Liver (tissue), 8 donors: ENCODE measurements at regions not wholly inside any gene's neighbourhood (a gene's known extent, or its start where the extent isn't known, plus 50 kb on each side); places are given as distances from the start of the nearest gene placed in this dataset.

ENCODE experiments used
- DNase-seq: peaks from one replicate; pipeline ENCODE4 v3.0.0-alpha.2; 2017; ENCODE audit warnings: low spot score
- H3K27ac ChIP-seq, 2 donors: one replicate each; pipeline ENCODE4 v1.7.0; 2013; ENCODE audit warnings: inconsistent platforms in 2 of 2, low read length in 2 of 2, control low read depth in 1 of 2, low read depth in 1 of 2, mild to moderate bottlenecking in 1 of 2
- H3K27me3 ChIP-seq, 4 donors: one replicate each; pipeline versions ENCODE4 v1.6.1 to v1.7.0; 2013; ENCODE audit warnings: low read length in 3 of 4, inconsistent platforms in 1 of 4, mild to moderate bottlenecking in 1 of 4, moderate library complexity in 1 of 4; ENCODE audit not compliant: control insufficient read depth in 4 of 4, insufficient read depth in 4 of 4
- H3K36me3 ChIP-seq, 4 donors: one replicate each; pipeline versions ENCODE4 v1.6.1 to v1.7.0; 2013; ENCODE audit warnings: low read length in 3 of 4, mild to moderate bottlenecking in 3 of 4, low read depth in 1 of 4, moderate library complexity in 1 of 4; ENCODE audit not compliant: control insufficient read depth in 4 of 4, insufficient read depth in 3 of 4
- H3K4me1 ChIP-seq, 4 donors: one replicate each; pipeline versions ENCODE4 v1.6.1 to v1.7.0; 2013; ENCODE audit warnings: low read length in 3 of 4, mild to moderate bottlenecking in 3 of 4, moderate library complexity in 1 of 4; ENCODE audit not compliant: control insufficient read depth in 4 of 4, insufficient read depth in 4 of 4
- H3K4me3 ChIP-seq, 3 donors: one replicate each; pipeline versions ENCODE4 v1.6.1 to v1.7.0; 2013; ENCODE audit warnings: low read length in 3 of 3, control low read depth in 1 of 3, low read depth in 1 of 3, mild to moderate bottlenecking in 1 of 3
- H3K9ac ChIP-seq, 2 donors: one replicate each; pipeline ENCODE4 v1.7.0; 2013; ENCODE audit warnings: low read length in 2 of 2, mild to moderate bottlenecking in 2 of 2, moderate library complexity in 2 of 2, control low read depth in 1 of 2, low read depth in 1 of 2
- H3K9me3 ChIP-seq, 4 donors: one replicate each; pipeline versions ENCODE4 v1.6.1 to v1.7.0; 2013; ENCODE audit warnings: low read length in 3 of 4; ENCODE audit not compliant: control insufficient read depth in 4 of 4
- EGR1 ChIP-seq, 2 donors: IDR thresholded peaks; 2 replicates each; pipeline ENCODE4 v1.6.1; 2016 to 2018; ENCODE audit warnings: antibody characterized with exemption in 2 of 2, low read depth in 2 of 2
- FOXA1 ChIP-seq: IDR thresholded peaks from 2 replicates; pipeline ENCODE4 v1.6.1; 2016; ENCODE audit warnings: antibody characterized with exemption
- FOXA2 ChIP-seq: IDR thresholded peaks from 2 replicates; pipeline ENCODE4 v1.6.1; 2016; ENCODE audit warnings: antibody characterized with exemption
- GABPA ChIP-seq, 2 donors: IDR thresholded peaks in 1 of 2; conservative IDR thresholded peaks in 1 of 2; 2 replicates each; pipeline ENCODE4 v1.6.1; 2016; ENCODE audit warnings: antibody characterized with exemption in 2 of 2, mild to moderate bottlenecking in 1 of 2, moderate library complexity in 1 of 2
- HNF4A ChIP-seq, 2 donors: conservative IDR thresholded peaks; 2 replicates each; pipeline ENCODE4 v1.6.1; 2016; ENCODE audit warnings: antibody characterized with exemption in 2 of 2, mild to moderate bottlenecking in 2 of 2
- HNF4G ChIP-seq: IDR thresholded peaks from 2 replicates; pipeline ENCODE4 v1.6.1; 2016; ENCODE audit warnings: antibody characterized with exemption
- JUND ChIP-seq, 2 donors: IDR thresholded peaks; 2 replicates each; pipeline ENCODE4 v1.6.1; 2016; ENCODE audit warnings: antibody characterized with exemption in 2 of 2
- NR2F2 ChIP-seq: IDR thresholded peaks from 2 replicates; pipeline ENCODE4 v1.6.1; 2016; ENCODE audit warnings: antibody characterized with exemption
- RAD21 ChIP-seq, 2 donors: IDR thresholded peaks; 2 replicates each; pipeline ENCODE4 v1.6.1; 2016; ENCODE audit warnings: antibody characterized with exemption in 2 of 2, mild to moderate bottlenecking in 2 of 2
- RXRA ChIP-seq, 2 donors: IDR thresholded peaks; 2 replicates each; pipeline ENCODE4 v1.6.1; 2017 to 2018; ENCODE audit warnings: antibody characterized with exemption in 2 of 2, mild to moderate bottlenecking in 1 of 2
- SP1 ChIP-seq: IDR thresholded peaks from 2 replicates; pipeline ENCODE4 v1.6.1; 2018; ENCODE audit warnings: antibody characterized with exemption, mild to moderate bottlenecking
- TAF1 ChIP-seq: conservative IDR thresholded peaks from 2 replicates; pipeline ENCODE4 v1.6.1; 2016; ENCODE audit warnings: antibody characterized with exemption, mild to moderate bottlenecking
- YY1 ChIP-seq: IDR thresholded peaks from 2 replicates; pipeline ENCODE4 v1.6.1; 2016; ENCODE audit warnings: antibody characterized with exemption, mild to moderate bottlenecking
- WGBS: extraction: QIAGEN DNeasy Blood & Tissue Kit; methylation state at CpG from one replicate; pipeline ENCODE4 v1.1.7; 2013; 5-methylcytosine and 5-hydroxymethylcytosine counted together
- TF ChIP-seq, protein P1 (sequence below): IDR thresholded peaks from 2 replicates; pipeline ENCODE4 v1.6.1; 2016; ENCODE audit warnings: antibody characterized with exemption
- TF ChIP-seq, protein P2 (sequence below): IDR thresholded peaks from 2 replicates; pipeline ENCODE4 v1.6.1; 2016; ENCODE audit warnings: antibody characterized with exemption, mild to moderate bottlenecking
- TF ChIP-seq, protein P3 (sequence below): IDR thresholded peaks from 2 replicates; pipeline ENCODE4 v1.6.1; 2016; ENCODE audit warnings: antibody characterized with exemption
- TF ChIP-seq, protein P4 (sequence below): IDR thresholded peaks from 2 replicates; pipeline ENCODE4 v1.6.1; 2016; ENCODE audit warnings: antibody characterized with exemption
- TF ChIP-seq, protein P5 (sequence below): fragments of 150-350 bp; IDR thresholded peaks from 2 replicates; pipeline ENCODE4 v1.5.1; 2017; ENCODE audit warnings: improper control_type of control experiment, low read depth, low read length; ENCODE audit not compliant: missing input control
- donor health status: healthy.
- donor health status: healthy.
- donor health status: healthy.
- donor health status: healthy.
- donor health status: healthy.

DNA sequence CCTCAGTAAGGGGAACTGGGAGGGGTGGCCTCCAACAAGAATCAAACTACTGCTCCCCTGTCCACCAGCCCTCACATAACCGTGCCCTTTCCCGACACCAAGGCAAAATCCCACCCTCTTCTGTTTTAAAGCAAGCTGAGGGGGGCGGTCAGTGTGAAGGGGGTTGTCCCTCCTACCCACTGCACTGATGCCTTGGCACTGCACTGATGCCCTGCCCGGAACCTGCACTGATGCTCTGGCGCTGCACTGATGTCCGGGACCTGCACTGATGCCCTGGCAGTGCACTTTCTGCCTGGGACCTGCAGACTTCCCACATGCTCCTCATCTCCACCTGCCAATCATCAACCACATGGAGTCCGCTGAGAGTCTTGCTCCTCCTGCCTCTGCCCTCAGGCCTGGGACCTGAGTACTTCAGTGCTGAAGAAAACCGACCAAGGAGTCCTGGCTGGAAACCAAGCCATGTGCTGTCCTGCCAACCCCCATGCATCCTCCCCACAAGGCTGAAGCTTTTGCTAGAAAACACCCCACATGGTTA lies 179.5 kb downstream of the SMAD2 start:
- H3K9ac ChIP-seq: no peak overlapping the region
- H3K36me3 ChIP-seq: no peaks in the 10 kb centered on the region
- no peak overlapping the region for H3K27ac ChIP-seq
- 83% methylated on average over 8 of the region's 8 CpGs for WGBS
- peak; percentile 25 for DNase-seq
- H3K4me1 ChIP-seq: peaks cover 0 to 4% (median 2%) of the 10 kb centered on the region in 4 donors
- TF ChIP-seq, protein P1, sequence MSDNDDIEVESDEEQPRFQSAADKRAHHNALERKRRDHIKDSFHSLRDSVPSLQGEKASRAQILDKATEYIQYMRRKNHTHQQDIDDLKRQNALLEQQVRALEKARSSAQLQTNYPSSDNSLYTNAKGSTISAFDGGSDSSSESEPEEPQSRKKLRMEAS: no peak
- TF ChIP-seq HNF4A (conservative IDR thresholded peaks at IDR 0.05) (no peak), HNF4G (no peak), YY1 (no peak), EGR1 (IDR thresholded peaks at IDR 0.05; ENCODE audit: low read depth in 2 of 2) (no peak), GABPA (IDR thresholded peaks at IDR 0.05 in 1 of 2, conservative IDR thresholded peaks at IDR 0.05 in 1 of 2) (no peak), RAD21 (IDR thresholded peaks at IDR 0.05) (no peak), NR2F2 (no peak), JUND (IDR thresholded peaks at IDR 0.05) (no peak), RXRA (IDR thresholded peaks at IDR 0.05) (no peak), FOXA2 (no peak)
- TF ChIP-seq, protein P2, sequence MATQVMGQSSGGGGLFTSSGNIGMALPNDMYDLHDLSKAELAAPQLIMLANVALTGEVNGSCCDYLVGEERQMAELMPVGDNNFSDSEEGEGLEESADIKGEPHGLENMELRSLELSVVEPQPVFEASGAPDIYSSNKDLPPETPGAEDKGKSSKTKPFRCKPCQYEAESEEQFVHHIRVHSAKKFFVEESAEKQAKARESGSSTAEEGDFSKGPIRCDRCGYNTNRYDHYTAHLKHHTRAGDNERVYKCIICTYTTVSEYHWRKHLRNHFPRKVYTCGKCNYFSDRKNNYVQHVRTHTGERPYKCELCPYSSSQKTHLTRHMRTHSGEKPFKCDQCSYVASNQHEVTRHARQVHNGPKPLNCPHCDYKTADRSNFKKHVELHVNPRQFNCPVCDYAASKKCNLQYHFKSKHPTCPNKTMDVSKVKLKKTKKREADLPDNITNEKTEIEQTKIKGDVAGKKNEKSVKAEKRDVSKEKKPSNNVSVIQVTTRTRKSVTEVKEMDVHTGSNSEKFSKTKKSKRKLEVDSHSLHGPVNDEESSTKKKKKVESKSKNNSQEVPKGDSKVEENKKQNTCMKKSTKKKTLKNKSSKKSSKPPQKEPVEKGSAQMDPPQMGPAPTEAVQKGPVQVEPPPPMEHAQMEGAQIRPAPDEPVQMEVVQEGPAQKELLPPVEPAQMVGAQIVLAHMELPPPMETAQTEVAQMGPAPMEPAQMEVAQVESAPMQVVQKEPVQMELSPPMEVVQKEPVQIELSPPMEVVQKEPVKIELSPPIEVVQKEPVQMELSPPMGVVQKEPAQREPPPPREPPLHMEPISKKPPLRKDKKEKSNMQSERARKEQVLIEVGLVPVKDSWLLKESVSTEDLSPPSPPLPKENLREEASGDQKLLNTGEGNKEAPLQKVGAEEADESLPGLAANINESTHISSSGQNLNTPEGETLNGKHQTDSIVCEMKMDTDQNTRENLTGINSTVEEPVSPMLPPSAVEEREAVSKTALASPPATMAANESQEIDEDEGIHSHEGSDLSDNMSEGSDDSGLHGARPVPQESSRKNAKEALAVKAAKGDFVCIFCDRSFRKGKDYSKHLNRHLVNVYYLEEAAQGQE: no peak
- TF ChIP-seq, protein P3, sequence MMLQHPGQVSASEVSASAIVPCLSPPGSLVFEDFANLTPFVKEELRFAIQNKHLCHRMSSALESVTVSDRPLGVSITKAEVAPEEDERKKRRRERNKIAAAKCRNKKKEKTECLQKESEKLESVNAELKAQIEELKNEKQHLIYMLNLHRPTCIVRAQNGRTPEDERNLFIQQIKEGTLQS: no peak
- no peaks in the 10 kb centered on the region for H3K27me3 ChIP-seq
- H3K9me3 ChIP-seq: no peaks in the 10 kb centered on the region
- no peak overlapping the region for H3K4me3 ChIP-seq

DNA sequence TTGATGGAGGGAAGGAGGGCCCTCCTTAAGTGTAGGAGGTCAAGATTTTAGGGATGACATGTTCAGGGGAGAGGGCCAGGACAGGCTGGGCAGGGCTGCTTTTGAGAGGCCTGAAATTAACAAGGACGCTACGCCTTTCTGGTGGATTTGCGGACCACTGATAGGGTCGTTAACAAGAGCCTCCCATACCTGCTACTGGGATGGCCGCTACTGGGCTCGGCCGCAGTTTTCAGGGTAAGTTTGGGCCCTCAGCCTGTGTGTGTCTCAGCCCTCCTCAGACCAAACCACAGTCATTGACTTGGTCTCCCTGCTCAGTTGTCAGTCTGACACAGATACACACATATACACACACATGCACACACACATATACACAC lies 180.9 kb downstream of the SMAD2 start:
- Histone ChIP-seq H3K9ac (no peak overlapping the region), H3K27me3 (no peaks in the 10 kb centered on the region), H3K9me3 (no peaks in the 10 kb centered on the region), H3K36me3 (no peaks in the 10 kb centered on the region), H3K4me1 (peaks cover 0 to 4% (median 2%) of the 10 kb centered on the region in 4 donors), H3K27ac (no peak overlapping the region), H3K4me3 (no peak overlapping the region)
- 87% methylated on average over 7 of the region's 7 CpGs for WGBS
- no peak for TF ChIP-seq EGR1 (IDR thresholded peaks at IDR 0.05; ENCODE audit: low read depth in 2 of 2)
- TF ChIP-seq FOXA1: no peak
- no peak for TF ChIP-seq GABPA (IDR thresholded peaks at IDR 0.05 in 1 of 2, conservative IDR thresholded peaks at IDR 0.05 in 1 of 2)
- TF ChIP-seq HNF4A (conservative IDR thresholded peaks at IDR 0.05): no peak
- no peak for TF ChIP-seq RXRA (IDR thresholded peaks at IDR 0.05)
- no peak for TF ChIP-seq TAF1
- TF ChIP-seq, protein P3: no peak
- TF ChIP-seq NR2F2: no peak
- TF ChIP-seq, protein P1: no peak
- no peak for TF ChIP-seq FOXA2
- no peak for TF ChIP-seq YY1
- no peak for TF ChIP-seq HNF4G
- TF ChIP-seq, protein P4, sequence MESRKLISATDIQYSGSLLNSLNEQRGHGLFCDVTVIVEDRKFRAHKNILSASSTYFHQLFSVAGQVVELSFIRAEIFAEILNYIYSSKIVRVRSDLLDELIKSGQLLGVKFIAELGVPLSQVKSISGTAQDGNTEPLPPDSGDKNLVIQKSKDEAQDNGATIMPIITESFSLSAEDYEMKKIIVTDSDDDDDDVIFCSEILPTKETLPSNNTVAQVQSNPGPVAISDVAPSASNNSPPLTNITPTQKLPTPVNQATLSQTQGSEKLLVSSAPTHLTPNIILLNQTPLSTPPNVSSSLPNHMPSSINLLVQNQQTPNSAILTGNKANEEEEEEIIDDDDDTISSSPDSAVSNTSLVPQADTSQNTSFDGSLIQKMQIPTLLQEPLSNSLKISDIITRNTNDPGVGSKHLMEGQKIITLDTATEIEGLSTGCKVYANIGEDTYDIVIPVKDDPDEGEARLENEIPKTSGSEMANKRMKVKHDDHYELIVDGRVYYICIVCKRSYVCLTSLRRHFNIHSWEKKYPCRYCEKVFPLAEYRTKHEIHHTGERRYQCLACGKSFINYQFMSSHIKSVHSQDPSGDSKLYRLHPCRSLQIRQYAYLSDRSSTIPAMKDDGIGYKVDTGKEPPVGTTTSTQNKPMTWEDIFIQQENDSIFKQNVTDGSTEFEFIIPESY: no peak
- TF ChIP-seq RAD21 (IDR thresholded peaks at IDR 0.05): no peak
- no peak for TF ChIP-seq SP1
- TF ChIP-seq, protein P5, sequence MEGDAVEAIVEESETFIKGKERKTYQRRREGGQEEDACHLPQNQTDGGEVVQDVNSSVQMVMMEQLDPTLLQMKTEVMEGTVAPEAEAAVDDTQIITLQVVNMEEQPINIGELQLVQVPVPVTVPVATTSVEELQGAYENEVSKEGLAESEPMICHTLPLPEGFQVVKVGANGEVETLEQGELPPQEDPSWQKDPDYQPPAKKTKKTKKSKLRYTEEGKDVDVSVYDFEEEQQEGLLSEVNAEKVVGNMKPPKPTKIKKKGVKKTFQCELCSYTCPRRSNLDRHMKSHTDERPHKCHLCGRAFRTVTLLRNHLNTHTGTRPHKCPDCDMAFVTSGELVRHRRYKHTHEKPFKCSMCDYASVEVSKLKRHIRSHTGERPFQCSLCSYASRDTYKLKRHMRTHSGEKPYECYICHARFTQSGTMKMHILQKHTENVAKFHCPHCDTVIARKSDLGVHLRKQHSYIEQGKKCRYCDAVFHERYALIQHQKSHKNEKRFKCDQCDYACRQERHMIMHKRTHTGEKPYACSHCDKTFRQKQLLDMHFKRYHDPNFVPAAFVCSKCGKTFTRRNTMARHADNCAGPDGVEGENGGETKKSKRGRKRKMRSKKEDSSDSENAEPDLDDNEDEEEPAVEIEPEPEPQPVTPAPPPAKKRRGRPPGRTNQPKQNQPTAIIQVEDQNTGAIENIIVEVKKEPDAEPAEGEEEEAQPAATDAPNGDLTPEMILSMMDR: no peak
- TF ChIP-seq JUND (IDR thresholded peaks at IDR 0.05): no peak
- TF ChIP-seq, protein P2: no peak
- DNase-seq: no peak
